ENCODE measurements at regions not wholly inside any gene's neighbourhood (a gene's known extent, or its start where the extent isn't known, plus 50 kb on each side); places are given as distances from the start of the nearest gene placed in this dataset.

DNA sequence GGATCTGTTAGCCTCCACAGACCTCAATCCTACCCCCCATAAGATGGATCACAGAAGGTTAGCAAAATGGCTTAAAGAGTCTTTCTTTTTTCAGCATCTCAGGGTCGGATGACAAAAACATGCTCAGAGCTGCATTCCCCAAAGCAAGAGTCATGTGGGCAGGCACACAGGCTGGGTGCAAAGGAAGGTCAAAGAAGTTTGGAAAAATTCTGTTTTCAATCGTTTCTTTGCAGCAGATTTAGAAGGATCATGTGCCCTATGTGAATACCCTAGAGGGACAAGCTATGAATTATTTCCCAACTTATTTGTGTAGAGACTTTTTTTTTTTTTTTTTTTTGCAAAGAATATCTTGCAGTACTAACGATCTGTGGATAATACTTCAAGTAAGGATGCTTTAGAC is 845.4 kb downstream of the VRK1 start:
- no peak for DNase-seq (ENCODE audit: low read depth, low spot score)

DNA sequence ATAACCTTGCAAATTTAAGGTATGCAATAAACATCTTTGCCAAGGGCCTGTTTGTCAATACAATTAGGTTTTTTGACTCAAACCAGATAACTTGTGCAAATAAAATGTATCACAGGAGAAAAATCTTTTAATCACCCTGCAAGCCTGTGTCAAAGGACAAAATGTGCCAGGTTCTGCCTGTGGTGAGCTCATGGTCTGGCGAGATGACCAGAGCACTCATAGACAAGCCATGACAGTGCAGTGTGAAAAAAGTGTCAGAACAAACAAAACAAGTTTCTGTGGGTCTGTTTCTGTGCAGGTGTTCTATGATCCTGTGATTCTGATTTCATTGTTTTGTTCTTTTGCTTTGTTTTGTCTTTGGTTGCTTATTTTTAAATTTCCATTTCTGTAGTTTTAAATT is 847.2 kb downstream of the VRK1 start:
- DNase-seq (ENCODE audit: low read depth, low spot score), result no peak

DNA sequence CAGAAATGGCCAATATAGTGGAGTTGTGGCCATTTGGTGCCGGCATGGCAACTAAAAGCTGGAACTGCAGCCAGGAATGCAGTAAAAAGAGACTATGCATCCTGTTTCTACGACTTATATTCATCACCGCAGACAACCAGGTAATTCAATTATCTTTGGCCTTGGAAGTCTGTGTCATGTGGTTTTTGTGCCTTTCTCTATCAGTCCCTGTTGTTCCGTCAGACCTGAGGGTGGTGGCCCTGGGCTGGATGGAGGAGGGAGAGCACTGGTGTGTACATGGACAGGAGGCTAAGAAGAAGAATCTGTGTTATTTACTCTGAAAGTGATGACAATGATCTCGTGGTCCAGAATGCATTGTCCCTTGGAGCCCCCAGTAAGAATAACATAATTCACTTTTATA is 852.6 kb downstream of the VRK1 start:
- no peak for DNase-seq (ENCODE audit: low read depth, low spot score)

DNA sequence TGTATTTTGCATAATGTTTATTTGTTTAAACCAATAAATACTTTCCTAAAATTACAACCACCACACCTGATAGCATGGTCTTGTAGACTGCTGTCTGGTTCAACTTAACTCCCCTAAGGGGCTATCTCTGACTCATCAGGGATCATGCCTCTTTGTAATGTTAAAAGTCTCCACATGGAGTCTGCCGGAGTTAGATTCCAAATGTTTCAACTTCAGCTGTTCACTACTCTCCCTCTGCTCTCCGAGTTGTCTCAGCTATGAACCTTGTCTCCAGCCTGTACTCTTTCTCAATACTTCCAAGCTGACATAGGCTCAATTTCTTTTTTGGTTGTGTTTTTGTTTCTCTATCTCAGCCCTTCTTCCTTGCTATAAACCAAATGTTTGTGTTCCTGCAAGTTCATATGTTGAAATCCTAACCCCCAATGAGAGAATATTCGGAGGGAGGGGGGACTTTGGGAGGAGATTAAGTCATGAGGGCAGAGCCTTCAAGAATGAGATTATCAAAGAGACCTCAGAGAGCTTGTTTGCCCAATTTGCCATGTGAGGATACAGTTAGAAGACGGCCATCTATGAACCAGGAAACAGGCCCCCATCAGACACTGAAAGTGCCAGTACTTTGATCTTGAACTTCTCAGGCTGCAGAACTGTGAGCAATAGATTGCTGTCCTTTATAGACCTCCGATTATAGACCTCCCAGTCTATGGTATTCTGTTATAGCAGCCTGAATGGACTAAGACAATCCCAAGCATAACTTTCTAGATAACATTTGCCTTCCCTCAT is 858.2 kb downstream of the VRK1 start:
- no peak for DNase-seq (ENCODE audit: low read depth, low spot score)

DNA sequence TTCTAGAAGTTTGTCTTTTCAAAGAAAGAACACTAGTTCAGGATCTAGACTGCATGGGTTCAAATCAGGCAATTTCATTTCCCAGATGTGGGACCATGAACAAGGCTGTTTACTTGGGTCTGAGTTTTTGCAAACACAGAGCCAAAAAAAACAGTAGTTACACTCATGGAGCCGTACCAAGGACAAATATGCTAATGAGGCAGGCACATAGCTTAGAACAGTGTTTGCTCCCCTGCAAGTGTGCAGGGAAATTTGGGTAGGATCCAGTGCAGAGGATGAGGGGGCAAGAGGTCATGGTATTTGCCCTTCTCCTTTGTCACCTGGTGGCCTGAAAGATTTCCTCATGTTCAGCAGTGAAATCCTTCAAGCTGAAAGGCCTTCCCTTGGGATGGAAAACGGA is 860.4 kb downstream of the VRK1 start:
- DNase-seq (ENCODE audit: low read depth, low spot score), result no peak

DNA sequence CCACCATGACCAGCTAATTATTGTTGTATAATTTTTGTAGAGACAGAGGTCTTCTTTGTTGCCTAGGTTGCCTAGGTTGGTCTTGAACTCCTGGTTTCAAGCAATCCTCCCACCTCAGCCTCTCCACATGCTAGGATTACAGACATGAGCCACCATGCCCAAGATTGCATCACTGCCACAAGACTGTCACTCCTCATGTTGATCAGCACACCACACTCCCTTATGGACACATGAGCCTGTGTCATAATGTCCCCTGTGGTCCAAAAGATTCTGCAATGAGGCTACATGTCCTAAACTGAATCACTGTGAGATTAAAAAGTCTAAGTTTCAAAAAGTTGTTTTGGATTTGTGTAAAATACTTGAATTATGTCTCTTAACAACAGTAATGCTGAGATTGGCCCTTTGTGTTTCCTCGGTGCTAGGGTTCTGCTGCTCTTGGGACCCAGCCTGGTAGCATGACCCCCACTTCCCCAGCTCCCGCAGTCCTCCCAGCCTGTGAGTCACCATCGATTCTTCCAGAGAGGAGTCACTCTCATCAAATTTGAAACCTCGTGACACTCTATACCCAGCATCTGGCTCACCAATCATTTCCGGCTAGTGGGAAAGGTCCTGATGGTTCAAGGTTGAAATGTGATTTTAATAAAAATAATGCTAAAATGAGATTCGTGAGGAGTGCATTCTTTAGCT is 890.9 kb downstream of the VRK1 start:
- no peak for DNase-seq (ENCODE audit: low read depth, low spot score)

DNA sequence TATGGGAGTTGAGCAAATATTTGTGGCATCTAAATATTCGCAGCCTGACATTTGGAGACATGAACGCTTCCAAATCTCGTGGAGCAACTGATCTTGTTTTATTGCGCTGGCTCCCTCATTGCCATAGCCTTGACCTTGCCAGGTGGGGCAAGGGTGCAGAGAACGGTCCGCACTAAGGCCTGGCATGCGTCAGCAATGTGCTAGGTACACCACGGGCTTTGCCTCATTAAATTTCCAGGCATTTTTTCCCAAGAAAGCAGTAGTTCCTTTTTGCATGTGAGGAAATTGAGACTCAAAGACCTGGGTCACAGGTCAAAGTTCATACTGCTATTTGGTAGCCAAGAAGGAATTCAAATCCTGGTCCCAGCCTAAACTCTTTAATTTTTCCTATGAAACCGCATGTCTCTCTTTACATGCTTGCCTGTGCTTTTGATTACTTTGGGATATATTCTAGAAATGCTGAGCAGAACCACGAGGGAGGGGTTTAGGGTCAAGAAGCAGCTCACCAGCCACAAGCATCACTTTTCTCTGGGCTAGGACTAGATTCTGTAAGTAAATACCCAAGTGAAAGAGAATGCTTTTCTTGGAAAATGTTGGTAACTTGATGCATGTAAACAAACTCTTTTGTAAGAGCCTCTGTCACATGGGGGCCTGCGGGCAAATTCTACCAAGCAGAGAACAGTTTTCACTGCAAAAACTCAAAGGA is 891.6 kb downstream of the VRK1 start:
- no peak for DNase-seq (ENCODE audit: low read depth, low spot score)

DNA sequence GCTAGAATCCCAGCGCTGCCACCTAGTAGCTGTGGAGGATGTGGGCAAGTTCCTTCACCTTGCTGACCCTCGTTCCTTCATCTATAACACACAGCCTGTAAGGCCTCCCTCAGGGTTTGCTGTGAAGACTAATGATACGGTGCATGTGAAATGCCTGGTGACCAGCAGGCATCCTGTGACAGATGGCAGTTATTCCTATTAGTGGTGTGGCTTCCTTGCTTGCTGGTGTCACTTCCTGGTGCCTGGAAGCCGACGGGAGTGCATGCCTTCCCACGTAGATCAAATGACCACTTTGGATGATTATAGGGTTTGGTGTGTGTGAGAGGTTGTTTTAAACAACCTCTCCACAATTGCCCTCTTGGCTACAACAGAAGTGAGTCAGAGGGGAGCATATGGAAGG is 894.9 kb downstream of the VRK1 start:
- no peak for DNase-seq (ENCODE audit: low read depth, low spot score)

DNA sequence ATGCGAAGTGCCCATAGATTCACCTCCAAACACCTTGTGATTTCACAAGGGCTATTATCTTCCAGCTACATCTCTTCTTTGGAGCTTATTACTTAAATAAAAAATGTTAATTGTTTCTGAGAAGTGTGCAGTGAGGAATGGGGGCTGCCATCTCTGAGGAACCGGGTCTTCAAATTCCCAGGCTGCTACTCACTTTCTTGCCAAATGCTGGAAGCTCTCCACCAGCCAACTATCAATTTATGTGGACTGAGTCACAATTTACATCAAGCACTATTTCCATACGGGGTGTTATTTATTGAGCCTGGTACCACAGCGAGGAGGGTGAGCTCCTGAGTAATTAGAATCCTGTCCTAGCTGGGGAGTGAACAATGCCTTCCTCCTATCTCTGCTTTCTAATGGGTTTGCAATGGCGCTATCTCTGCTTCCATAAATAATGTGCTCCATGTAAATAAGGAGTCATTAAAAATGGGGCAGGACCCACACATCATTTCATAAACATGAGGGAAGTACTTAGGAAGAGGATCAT is 898.3 kb downstream of the VRK1 start:
- no peak for DNase-seq (ENCODE audit: low read depth, low spot score)

DNA sequence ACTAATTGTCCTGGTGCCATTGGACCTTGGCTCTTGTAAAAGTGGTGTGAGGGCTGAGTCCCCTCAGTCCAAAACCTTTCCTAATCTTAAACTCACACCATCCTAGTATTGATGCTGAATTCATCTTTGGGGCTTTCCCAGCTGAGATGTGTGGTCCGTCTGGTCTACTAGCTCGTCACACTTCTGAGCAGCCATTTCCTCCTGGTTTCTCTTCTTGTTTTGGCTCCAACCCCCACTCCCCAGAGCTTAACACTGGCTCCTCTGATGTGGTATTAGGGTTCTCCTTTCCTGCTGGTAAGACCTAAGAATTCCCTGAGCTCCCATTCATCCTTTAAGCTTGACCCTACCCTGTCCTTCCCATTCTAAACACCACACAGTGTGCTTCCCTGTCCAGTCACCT is 900.6 kb downstream of the VRK1 start:
- no peak for DNase-seq (ENCODE audit: low read depth, low spot score)

DNA sequence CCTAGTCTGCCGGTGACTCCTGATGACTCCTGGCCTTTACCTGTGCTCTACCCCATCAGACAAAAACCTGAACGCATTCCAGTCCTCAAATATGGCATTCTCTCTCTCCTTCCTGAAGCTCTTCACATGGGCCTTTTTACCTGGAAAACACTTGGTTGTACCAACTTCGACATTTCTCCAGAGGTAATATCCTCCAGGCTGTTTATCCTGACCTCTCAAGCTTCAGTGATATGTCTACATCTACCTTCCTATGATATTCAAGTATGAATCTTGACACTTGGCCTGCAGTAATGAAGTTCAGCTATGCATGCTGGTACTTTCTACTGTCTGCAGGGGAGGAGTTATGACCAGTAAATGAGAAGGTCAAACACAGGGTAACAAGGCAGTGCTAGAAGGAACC is 901.8 kb downstream of the VRK1 start:
- no peak for DNase-seq (ENCODE audit: low read depth, low spot score)

DNA sequence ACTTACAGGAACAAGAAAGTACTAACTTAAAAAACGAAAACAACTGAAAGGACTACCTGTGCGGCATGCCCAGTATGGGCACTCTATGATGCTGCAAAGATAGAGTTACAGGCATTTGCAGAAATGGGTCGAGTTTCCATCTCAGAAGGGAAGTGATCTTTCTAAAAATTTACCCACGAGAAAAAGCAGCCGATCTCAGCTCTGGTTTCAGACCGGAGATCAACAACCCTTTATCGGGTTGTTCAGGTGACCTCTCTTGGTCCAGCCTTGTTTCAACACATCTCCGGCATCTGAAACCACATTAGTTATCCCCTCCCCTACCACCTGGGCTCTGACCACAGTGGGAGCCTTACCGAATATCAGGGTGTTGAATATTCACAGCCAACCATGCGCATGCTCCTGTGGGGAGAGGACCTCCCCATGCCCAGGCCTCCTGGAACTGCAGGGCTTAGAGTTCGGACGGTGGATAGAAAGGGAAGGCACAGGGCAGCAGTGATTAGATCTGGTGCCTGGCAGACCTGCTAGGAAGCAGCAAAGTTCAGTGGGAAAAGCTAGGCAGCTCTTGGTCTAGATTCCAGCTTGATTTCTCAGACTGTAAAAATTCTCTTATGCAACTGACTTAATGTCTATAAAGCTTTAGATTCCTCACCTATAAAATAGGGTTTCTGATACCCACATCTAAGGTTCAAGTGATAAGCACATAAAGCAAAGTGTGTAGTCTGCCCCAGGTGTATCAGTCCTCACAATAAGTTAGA is 906.0 kb downstream of the VRK1 start:
- DNase-seq (ENCODE audit: low read depth, low spot score), result peak; percentile 6

DNA sequence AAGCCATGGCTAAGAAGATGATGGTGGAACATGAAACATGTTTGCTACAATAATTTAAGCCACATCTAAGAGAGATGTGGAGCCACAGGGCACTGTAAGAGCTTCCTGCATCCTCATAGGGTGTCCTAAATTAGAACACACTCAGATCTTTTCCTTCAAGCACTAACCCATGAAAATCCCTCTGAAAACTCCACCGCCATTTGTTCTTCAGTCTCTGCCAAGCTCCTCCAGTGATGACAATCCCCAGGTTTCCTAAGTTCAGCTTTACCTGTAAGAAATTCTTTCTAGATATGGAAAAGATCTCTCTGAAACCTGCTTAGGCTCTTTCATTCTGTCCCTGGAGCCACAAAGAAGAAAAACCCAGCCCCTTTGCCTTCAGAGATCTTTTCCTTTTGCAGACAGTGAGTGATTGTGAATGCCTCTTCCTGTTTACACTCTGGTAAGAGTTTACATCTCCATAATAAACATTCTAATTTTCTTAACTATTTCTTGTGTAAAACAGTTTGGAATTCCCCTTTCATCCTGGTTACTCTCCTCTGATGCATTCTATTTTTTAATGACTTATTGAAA is 907.2 kb downstream of the VRK1 start:
- no peak for DNase-seq (ENCODE audit: low read depth, low spot score)

DNA sequence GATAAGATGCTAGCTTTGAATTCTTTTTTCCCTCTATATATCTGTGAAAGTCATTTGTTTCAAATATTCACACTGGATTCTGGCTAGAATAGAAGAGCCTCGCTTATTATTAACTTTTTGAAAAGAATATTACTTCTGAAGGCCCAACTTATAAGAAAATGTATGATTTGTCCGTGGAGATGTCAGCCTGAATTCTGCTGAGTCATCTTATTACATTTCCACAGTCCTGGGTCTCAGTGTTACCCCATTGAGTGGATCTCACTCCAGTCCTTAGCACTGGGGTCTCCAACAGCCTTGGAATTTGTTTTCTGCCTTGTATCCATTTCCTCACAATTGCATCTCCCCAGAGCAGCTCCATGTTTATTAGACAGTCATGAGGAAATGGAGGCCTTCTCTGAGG is 907.9 kb downstream of the VRK1 start:
- no peak for DNase-seq (ENCODE audit: low read depth, low spot score)

DNA sequence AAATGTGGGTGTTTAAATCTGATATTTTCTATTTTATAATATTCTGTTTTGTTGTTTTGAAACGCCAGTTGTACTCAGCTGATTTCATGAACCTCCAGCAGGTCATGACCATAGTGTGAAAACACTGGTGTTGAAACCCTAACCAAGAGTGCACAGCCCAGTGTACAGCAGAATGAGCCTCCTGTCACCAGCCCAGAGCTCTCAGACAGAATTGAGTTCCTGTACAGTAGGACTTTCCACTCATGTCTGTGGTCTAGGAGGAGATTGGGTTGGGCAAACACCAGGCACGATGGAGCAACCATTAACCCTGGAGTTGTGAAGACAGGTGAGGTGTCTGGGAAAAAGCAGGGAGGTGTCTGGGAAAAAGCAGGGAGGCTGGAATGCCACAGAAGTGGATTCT is 908.8 kb downstream of the VRK1 start:
- no peak for DNase-seq (ENCODE audit: low read depth, low spot score)

DNA sequence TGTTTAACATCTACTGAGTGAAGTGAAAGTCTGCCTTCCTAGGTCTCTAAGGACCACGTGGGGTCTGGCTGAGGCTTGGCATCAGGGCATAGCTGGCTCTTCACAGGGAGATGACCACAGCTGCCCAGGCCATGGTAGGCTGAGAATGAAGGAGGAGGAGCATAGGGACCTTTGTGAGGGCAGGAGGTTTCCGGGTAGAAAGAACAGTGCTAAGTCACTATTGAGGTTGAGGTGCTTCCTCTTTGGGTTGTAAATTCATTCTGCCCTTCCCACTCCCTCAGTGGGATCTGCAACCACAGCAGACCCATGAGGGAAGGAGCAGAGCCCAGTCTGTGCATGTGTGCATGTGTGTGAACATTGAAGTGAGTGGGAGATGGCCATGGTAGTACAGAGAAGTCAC is 909.6 kb downstream of the VRK1 start:
- no peak for DNase-seq (ENCODE audit: low read depth, low spot score)

DNA sequence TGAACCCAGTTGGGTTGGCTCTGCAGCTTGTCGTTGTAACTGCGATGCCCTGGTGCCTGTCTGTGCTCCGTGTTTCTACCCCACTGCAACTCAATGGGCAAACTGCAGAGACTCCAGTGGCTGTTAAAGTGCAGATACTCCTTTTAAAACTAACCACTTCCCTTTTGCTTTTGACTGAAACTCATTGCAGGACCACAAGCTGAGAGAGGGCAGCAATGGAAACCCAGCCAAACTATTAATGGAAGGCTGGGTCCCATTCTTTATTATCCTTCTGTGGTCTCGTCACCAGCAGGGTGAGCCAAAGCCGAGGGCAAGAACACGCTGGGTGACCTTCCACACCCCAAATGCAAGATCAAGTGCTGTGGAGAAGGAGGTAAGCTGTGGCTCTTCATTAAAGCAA is 910.4 kb downstream of the VRK1 start:
- DNase-seq (ENCODE audit: low read depth, low spot score), result no peak

DNA sequence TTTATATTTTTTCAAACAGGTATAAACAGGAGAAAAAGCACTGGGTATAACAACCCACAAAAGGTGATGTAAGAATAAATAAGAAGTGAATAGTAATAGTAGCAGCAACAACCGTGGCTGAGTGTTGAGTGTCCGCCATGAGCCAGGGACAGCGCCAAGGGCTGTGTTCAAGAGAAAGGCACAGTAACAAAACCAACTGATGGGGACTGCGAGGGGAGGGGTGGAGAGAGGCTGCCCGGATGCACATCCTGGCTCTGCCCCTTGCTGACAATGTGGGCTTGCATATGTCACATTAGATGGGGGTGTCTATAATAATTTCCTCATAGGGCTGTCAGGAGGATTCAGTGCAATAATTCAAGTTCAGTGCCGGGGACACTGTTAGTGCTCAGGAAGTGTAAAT is 912.4 kb downstream of the VRK1 start:
- DNase-seq (ENCODE audit: low read depth, low spot score), result no peak

DNA sequence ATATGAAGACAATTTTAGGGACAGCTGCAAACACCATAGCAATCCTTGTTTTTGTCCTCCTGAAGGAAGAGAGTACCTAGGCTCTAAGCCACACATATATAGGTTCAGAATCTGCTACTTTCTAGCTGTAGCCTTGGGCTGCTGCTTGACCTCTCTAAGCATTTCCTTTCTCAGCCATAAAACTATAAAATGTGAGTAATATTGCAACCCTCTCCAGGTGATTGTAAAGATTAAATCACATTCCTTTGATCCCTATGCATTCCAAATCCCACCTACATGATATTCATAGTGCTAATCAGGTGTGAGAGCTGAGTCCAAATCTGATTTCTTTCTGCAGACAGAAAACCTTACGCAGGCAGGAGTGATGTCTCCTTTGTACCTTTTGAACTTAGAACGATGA is 913.5 kb downstream of the VRK1 start:
- no peak for DNase-seq (ENCODE audit: low read depth, low spot score)

DNA sequence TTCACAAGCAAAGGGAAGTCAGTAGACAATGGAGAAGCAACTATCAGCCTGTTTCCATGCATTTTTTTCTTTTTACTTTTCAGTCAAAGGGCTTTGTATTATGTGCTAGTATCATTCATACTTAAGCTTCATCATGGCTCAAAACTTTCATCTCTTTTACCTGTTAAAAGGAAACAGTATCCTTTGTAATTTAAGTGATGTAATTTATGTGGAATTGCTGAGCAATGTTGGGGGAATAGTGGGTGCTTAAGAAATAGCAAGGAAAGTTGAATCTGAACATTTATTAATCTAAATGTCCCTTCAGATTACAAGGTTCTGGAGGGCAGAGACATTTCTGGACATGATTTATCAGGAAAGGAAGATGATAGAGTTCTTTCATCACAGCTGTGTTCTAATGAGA is 915.3 kb downstream of the VRK1 start:
- no peak for DNase-seq (ENCODE audit: low read depth, low spot score)

DNA sequence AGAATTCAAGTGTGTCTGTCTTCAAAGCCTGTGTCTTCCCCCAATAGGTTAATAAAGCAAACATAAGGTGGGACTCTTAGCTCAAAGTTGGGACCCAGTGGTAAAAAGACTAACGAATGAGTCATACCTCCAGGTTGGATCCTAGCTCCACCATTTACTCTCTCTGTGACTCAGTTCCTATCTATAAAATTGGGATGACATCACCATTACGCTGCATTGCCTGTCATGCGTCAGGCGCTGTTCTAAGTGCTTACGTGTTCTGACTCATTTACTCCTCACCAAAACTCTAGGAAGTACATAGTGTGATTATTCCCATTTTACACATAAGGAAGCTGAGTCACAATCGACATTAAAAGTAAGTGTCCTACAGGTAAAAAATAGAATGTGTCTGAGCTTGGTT is 915.8 kb downstream of the VRK1 start:
- no peak for DNase-seq (ENCODE audit: low read depth, low spot score)
